ENCODE measurements at regions not wholly inside any gene's neighbourhood (a gene's known extent, or its start where the extent isn't known, plus 50 kb on each side); places are given as distances from the start of the nearest gene placed in this dataset.

DNA sequence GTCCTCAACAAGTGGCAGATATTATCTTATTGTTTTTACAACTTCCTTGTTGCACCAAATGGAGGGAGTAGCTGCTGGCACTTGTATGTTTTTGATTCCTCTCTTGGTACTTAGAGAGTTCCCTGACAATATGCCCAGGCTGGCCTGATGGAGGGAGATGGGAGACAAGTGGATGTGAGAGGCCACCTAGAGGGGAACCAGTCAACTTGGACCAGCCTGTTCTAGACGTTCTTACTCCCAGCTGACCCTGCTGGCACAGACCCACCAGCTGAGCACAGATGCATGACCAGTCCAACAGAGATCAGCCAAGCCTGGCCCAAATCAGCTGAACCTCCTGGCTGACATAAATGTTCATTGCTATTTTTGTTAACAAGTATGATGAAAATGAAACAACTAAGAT lies 60.9 kb upstream of the GDNF start:
- TF ChIP-seq, protein P1, sequence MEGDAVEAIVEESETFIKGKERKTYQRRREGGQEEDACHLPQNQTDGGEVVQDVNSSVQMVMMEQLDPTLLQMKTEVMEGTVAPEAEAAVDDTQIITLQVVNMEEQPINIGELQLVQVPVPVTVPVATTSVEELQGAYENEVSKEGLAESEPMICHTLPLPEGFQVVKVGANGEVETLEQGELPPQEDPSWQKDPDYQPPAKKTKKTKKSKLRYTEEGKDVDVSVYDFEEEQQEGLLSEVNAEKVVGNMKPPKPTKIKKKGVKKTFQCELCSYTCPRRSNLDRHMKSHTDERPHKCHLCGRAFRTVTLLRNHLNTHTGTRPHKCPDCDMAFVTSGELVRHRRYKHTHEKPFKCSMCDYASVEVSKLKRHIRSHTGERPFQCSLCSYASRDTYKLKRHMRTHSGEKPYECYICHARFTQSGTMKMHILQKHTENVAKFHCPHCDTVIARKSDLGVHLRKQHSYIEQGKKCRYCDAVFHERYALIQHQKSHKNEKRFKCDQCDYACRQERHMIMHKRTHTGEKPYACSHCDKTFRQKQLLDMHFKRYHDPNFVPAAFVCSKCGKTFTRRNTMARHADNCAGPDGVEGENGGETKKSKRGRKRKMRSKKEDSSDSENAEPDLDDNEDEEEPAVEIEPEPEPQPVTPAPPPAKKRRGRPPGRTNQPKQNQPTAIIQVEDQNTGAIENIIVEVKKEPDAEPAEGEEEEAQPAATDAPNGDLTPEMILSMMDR (IDR thresholded peaks at IDR 0.05), result no peak
- TF ChIP-seq POLR2A (IDR thresholded peaks at IDR 0.05) (no peak), POLR2AphosphoS5 (IDR thresholded peaks at IDR 0.05) (no peak)
